Adrenal gland (tissue), 5 donors: ENCODE measurements at regions not wholly inside any gene's neighbourhood (a gene's known extent, or its start where the extent isn't known, plus 50 kb on each side); places are given as distances from the start of the nearest gene placed in this dataset.

ENCODE experiments used
- POLR2A ChIP-seq, 2 donors: fragments of 450-650 bp; IDR thresholded peaks; one replicate each; pipeline ENCODE4 v1.6.1; 2017; ENCODE audit warnings: antibody characterized with exemption in 2 of 2, mild to moderate bottlenecking in 2 of 2, moderate library complexity in 1 of 2
- TF ChIP-seq, protein P1 (sequence below), 6 experiments: fragments of 450-650 bp in 4 of 6; fragments of 200-600 bp in 2 of 6; sonication (generic) in 1 of 6; IDR thresholded peaks; 1 replicate in 5 of 6; 2 replicates in 1 of 6; pipeline versions ENCODE4 v1.5.1 to v1.8.0; 2016 to 2021; ENCODE audit warnings: antibody characterized with exemption in 6 of 6, mild to moderate bottlenecking in 2 of 6, moderate library complexity in 1 of 6
- donor health status: DM: no; HTN: no; CAD: no.

DNA sequence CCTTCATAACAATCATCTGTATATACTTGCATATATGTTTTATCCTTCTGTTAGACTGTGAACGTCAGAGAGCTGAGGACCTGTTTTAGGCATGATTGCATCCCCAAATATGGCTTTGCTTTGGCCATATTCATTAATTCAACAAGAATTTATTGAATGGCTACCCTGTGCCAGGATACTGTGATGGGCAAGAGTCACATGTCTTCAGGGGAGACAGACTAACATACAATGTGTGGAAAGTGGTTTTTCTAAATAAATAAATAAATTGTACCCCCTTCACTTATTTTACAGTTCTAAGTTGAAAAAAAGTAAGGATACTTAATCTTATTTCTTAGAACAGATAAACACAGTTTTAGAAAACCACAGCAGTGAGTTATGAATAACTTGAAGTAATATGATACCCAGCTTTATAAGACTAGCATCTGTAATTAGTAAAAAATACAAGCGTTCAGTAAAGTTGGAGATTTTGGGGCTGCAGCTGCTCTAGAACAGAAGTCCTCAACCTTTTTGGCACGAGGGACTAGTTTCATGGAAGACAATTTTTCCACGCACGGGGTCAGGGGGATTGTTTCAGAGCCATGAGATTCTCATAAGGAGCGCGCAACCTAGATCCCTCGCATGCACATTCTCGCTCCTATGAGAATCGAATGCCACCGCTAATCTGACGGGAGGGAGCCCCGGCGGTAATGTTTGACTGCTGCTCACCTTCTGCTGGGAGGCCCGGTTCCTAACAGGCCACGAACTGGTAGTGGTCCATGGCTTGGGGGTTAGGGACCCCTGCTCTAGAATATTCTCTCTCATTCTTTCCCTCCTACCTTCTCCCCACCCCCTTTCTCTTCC is 89.4 kb upstream of the MTPN start:
- TF ChIP-seq, protein P1, sequence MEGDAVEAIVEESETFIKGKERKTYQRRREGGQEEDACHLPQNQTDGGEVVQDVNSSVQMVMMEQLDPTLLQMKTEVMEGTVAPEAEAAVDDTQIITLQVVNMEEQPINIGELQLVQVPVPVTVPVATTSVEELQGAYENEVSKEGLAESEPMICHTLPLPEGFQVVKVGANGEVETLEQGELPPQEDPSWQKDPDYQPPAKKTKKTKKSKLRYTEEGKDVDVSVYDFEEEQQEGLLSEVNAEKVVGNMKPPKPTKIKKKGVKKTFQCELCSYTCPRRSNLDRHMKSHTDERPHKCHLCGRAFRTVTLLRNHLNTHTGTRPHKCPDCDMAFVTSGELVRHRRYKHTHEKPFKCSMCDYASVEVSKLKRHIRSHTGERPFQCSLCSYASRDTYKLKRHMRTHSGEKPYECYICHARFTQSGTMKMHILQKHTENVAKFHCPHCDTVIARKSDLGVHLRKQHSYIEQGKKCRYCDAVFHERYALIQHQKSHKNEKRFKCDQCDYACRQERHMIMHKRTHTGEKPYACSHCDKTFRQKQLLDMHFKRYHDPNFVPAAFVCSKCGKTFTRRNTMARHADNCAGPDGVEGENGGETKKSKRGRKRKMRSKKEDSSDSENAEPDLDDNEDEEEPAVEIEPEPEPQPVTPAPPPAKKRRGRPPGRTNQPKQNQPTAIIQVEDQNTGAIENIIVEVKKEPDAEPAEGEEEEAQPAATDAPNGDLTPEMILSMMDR (IDR thresholded peaks at IDR 0.05), result no peak
- TF ChIP-seq POLR2A (IDR thresholded peaks at IDR 0.05), result no peak
